ENCODE measurements at regions not wholly inside any gene's neighbourhood (a gene's known extent, or its start where the extent isn't known, plus 50 kb on each side); places are given as distances from the start of the nearest gene placed in this dataset.

- Histone ChIP-seq H3K36me3 (no peaks in the 10 kb centered on the region), H3K27me3 (no peaks in the 10 kb centered on the region), H3K4me3 (no peak overlapping the region), H3K9me3 (peaks cover 7% of the 10 kb centered on the region; the same call in 1 of the 2 replicates)
- no peak for DNase-seq
Measured at GRCh38 chr1:50358962-50359361, 64.3 kb downstream of the DMRTA2 start.

- Histone ChIP-seq H3K4me3 (no peak overlapping the region), H3K36me3 (no peaks in the 10 kb centered on the region), H3K27me3 (no peaks in the 10 kb centered on the region), H3K9me3 (peaks cover 7% of the 10 kb centered on the region; the same call in 1 of the 2 replicates)
- DNase-seq: no peak
Measured at GRCh38 chr1:50357186-50357585, 66.1 kb downstream of the DMRTA2 start.

GRCh38 chr1:50354813-50355212 is 68.4 kb downstream of the DMRTA2 start:
- Histone ChIP-seq H3K36me3 (no peaks in the 10 kb centered on the region), H3K4me3 (no peak overlapping the region), H3K9me3 (0 out of 2 replicates have a peak, but pooled peaks cover 5% of the 10 kb centered on the region), H3K27me3 (no peaks in the 10 kb centered on the region)
- no peak for DNase-seq

- DNase-seq: peak; percentile 15
- Histone ChIP-seq H3K9me3 (0 out of 2 replicates have a peak, but pooled peaks cover 5% of the 10 kb centered on the region), H3K4me3 (no peak overlapping the region), H3K27me3 (no peaks in the 10 kb centered on the region), H3K36me3 (no peaks in the 10 kb centered on the region)
Measured at GRCh38 chr1:50352428-50352827, 70.8 kb downstream of the DMRTA2 start.

- Histone ChIP-seq H3K4me3 (no peak overlapping the region), H3K9me3 (0 out of 2 replicates have a peak, but pooled peaks cover 5% of the 10 kb centered on the region), H3K27me3 (no peaks in the 10 kb centered on the region), H3K36me3 (no peaks in the 10 kb centered on the region)
- no peak for DNase-seq
Measured at GRCh38 chr1:50350868-50351267, 72.4 kb downstream of the DMRTA2 start.

GRCh38 chr1:50350421-50350820 is 72.8 kb downstream of the DMRTA2 start:
- 0 out of 2 replicates have a peak, but pooled peaks cover 1% of the 10 kb centered on the region for H3K9me3 ChIP-seq
- no peaks in the 10 kb centered on the region for H3K36me3 ChIP-seq
- DNase-seq: no peak
- no peaks in the 10 kb centered on the region for H3K27me3 ChIP-seq
- H3K4me3 ChIP-seq: no peak overlapping the region

- no peaks in the 10 kb centered on the region for H3K27me3 ChIP-seq
Measured at GRCh38 chr1:50349242-50349565, 74.0 kb downstream of the DMRTA2 start.

GRCh38 chr1:50348449-50349241 is 74.6 kb downstream of the DMRTA2 start:
- Histone ChIP-seq H3K36me3 (no peaks in the 10 kb centered on the region), H3K27me3 (no peaks in the 10 kb centered on the region), H3K9me3 (no peaks in the 10 kb centered on the region), H3K4me3 (no peak overlapping the region)
- peak; percentile 64 for DNase-seq

More at GRCh38 chr1:50349242-50349565, 74.0 kb downstream of the DMRTA2 start:
- H3K36me3 ChIP-seq: no peaks in the 10 kb centered on the region
- no peaks in the 10 kb centered on the region for H3K9me3 ChIP-seq
- no peak overlapping the region for H3K4me3 ChIP-seq
- DNase-seq: no peak

GRCh38 chr1:50347933-50348332 is 75.3 kb downstream of the DMRTA2 start:
- no peaks in the 10 kb centered on the region for H3K27me3 ChIP-seq
- no peaks in the 10 kb centered on the region for H3K36me3 ChIP-seq
- H3K9me3 ChIP-seq: no peaks in the 10 kb centered on the region
- H3K4me3 ChIP-seq: no peak overlapping the region
- DNase-seq: no peak

GRCh38 chr1:50346621-50347020 is 76.6 kb downstream of the DMRTA2 start:
- Histone ChIP-seq H3K4me3 (no peak overlapping the region), H3K36me3 (no peaks in the 10 kb centered on the region), H3K9me3 (no peaks in the 10 kb centered on the region), H3K27me3 (no peaks in the 10 kb centered on the region)
- DNase-seq: no peak

GRCh38 chr1:50343323-50343722 is 79.9 kb downstream of the DMRTA2 start:
- peaks cover 5% of the 10 kb centered on the region; the same call in 1 of the 2 replicates for H3K27me3 ChIP-seq
- H3K36me3 ChIP-seq: no peaks in the 10 kb centered on the region
- H3K4me3 ChIP-seq: no peak overlapping the region
- no peaks in the 10 kb centered on the region for H3K9me3 ChIP-seq
- DNase-seq: no peak

GRCh38 chr1:50342525-50342924 is 80.7 kb downstream of the DMRTA2 start:
- no peaks in the 10 kb centered on the region for H3K36me3 ChIP-seq
- no peak for DNase-seq
- no peak overlapping the region for H3K4me3 ChIP-seq
- H3K27me3 ChIP-seq: peaks cover 6% of the 10 kb centered on the region; the same call in 1 of the 2 replicates
- H3K9me3 ChIP-seq: no peaks in the 10 kb centered on the region

GRCh38 chr1:50335036-50335435 is 88.2 kb downstream of the DMRTA2 start:
- no peak for DNase-seq
- H3K27me3 ChIP-seq: peaks cover 8% of the 10 kb centered on the region; the same call in 1 of the 2 replicates

GRCh38 chr1:50333595-50333974 is 89.7 kb downstream of the DMRTA2 start:
- Histone ChIP-seq H3K36me3 (no peaks in the 10 kb centered on the region), H3K4me3 (no peak overlapping the region; the same call in none of the 2 replicates), H3K27me3 (peaks cover 6% of the 10 kb centered on the region; the same call in 1 of the 2 replicates), H3K9me3 (no peaks in the 10 kb centered on the region)
- DNase-seq: peak; percentile 44

More at GRCh38 chr1:50335036-50335435, 88.2 kb downstream of the DMRTA2 start:
- Histone ChIP-seq H3K36me3 (no peaks in the 10 kb centered on the region), H3K4me3 (no peak overlapping the region), H3K9me3 (no peaks in the 10 kb centered on the region)

- DNase-seq: peak; percentile 58
- Histone ChIP-seq H3K27me3 (peaks cover 3% of the 10 kb centered on the region; the same call in 1 of the 2 replicates), H3K9me3 (no peaks in the 10 kb centered on the region), H3K36me3 (no peaks in the 10 kb centered on the region), H3K4me3 (peak overlapping the region; percentile 41)
Measured at GRCh38 chr1:50332941-50333594, 90.2 kb downstream of the DMRTA2 start.

- no peak for DNase-seq
- Histone ChIP-seq H3K27me3 (peaks cover 10% of the 10 kb centered on the region; the same call in 1 of the 2 replicates), H3K36me3 (no peaks in the 10 kb centered on the region), H3K4me3 (no peak overlapping the region), H3K9me3 (no peaks in the 10 kb centered on the region)
Measured at GRCh38 chr1:50329332-50329932, 93.8 kb downstream of the DMRTA2 start.

GRCh38 chr1:50328552-50328951 is 94.7 kb downstream of the DMRTA2 start:
- peaks cover 10% of the 10 kb centered on the region; the same call in 1 of the 2 replicates for H3K27me3 ChIP-seq

More at GRCh38 chr1:50328552-50328951, 94.7 kb downstream of the DMRTA2 start:
- H3K36me3 ChIP-seq: no peaks in the 10 kb centered on the region
- H3K4me3 ChIP-seq: no peak overlapping the region
- DNase-seq: no peak
- no peaks in the 10 kb centered on the region for H3K9me3 ChIP-seq

Measured in MG63 (cell line).